GM18868 (cell line): ENCODE measurements at regions not wholly inside any gene's neighbourhood (a gene's known extent, or its start where the extent isn't known, plus 50 kb on each side); places are given as distances from the start of the nearest gene placed in this dataset.

Experiments used
- ATAC-seq: cut with Tn5 transposase; IDR thresholded peaks from one replicate; pipeline ENCODE4 v1.9.1; 2021; ENCODE audit warnings: mild to moderate bottlenecking, moderate library complexity; ENCODE audit not compliant: unreplicated experiment

DNA sequence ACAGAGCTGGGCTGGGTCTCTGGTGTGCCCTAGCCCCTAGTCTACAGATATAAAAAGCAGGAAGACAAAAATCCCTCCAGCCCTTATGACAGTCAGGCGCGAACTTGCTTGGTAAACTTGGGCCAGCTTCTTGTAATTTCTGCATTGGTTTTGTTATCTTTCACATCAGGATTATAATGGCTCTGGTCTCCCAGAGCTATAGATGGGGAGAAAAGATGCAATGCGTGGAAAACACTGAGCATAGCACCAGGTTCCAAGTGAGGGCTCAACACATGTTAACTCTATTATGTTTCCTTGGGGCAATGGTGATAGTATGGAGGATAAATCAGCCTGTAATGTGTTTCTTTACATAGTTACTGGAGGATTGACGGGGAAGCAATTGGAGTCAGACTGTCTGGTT lies 246.8 kb upstream of the KCNG1 start:
- no peak for ATAC-seq

DNA sequence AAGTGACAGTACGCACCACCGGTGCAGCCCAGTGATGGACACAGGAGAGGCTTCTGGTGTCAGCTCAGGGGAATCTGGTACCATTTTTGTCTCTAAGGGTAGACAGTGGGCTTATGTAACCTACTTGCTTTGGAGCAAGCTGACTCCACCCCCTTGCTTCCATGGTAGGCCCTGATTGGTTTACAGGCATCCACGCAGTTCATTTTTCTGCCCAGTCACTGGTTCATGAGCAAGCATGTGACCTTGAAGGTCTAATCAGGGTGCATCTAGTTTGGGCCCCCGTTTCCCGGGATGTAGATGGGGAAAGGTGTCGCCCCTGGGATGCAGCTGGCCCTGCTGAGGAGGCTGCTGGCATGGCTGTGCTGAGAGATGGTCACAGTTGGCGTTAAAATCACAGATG lies 244.8 kb upstream of the KCNG1 start:
- no peak for ATAC-seq

- no peak for ATAC-seq
These were observed 243.4 kb upstream of the KCNG1 start for GRCh38 chr20:51266353-51266752.

DNA sequence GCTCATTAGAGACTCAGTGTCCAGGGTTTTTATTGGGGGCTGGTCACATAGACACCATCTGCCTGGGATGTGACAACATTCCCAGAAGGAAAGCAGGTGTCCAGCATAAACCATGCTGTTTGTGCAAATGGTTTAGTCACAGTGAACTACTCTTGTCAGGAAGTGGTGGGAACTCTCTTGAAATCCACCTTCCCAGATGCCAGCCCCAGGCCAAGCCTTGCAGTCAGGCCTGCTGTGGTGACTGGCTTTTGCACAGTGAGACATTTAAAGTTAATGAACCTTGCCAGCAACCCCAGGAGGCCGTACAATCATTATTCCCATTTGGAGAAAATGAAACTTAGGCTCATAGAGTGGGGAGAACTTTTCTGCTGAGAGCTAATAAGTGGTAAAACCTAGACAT lies 242.5 kb upstream of the KCNG1 start:
- no peak for ATAC-seq

DNA sequence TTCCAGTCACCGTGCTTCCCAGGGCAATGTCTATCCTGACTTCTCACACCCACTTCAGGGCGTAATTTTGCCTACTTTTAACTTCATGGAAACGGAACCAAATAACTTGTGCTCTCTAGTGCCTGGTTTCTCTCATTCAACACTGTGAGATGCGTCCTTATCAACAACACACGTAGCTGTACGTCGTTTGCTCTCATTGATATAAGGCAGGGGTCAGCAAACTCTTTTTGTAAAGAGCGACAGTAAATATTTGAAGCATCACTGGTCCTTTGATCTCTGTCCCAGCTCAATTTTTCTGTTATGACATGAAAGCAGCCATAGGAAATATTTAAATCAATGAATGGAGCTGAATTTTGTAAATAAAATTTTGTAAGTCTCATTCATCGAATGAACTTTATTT lies 239.3 kb upstream of the KCNG1 start:
- no peak for ATAC-seq

DNA sequence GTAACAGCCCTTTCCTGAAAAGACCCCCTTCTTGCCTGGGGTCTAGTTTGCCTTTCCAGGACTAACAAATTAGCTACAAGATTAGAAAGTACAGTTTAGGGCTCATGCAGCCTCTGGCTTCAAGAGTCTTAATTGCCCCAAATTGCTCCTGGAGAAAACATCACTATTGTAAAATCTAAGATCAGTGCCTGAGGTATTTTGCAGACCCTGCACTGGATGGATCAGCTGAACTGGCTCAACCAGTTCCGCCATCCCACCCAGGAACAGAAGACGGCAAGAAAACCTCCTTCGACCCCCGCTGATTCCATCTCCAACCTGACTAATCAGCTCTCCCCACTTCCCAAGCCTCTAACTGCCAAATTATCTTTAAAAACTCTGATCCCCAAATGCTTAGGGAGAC lies 236.5 kb upstream of the KCNG1 start:
- no peak for ATAC-seq

- no peak for ATAC-seq
These were observed 235.8 kb upstream of the KCNG1 start for GRCh38 chr20:51258582-51259165.

DNA sequence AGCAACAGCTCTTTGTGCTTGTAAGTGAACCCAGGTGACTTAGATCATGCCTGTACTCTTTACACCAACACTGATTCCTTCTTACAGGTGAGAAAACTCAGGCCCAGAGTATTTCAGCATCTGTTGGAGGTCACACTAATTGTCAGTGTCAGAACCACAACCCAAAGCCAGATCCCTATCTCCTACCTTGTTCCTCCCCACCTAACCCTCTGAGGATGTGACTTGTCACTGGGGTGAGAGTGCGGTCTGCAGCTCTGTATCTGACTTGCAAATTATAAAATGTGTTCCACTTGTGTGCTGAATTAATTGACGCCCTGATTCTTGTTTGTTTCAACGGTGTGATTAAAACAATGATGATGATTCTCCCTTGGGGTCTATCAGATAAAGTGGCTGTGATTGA lies 232.5 kb upstream of the KCNG1 start:
- ATAC-seq: no peak

DNA sequence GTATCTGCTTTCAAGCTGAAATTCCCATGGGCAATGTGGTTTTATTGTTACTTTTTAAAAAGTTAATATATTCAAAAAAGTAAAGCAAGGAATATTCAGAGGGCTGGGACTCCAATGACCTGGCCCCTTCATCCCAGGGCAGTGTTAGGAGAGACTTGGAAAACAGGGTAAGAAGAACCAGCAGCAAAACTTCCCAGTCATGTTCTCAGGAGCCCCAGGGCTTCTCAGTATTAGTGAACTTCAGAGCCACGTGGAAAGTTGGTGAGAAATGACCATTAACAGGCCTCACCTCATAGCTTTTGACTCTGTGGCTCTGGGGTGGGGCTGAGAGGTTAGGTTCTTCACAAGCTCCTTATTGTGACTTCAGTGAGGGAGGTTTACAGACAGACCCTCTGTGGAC lies 230.4 kb upstream of the KCNG1 start:
- no peak for ATAC-seq

- ATAC-seq: no peak
These were observed 226.9 kb upstream of the KCNG1 start for GRCh38 chr20:51249781-51250180.

GRCh38 chr20:51249215-51249614 lies 226.3 kb upstream of the KCNG1 start:
- no peak for ATAC-seq

DNA sequence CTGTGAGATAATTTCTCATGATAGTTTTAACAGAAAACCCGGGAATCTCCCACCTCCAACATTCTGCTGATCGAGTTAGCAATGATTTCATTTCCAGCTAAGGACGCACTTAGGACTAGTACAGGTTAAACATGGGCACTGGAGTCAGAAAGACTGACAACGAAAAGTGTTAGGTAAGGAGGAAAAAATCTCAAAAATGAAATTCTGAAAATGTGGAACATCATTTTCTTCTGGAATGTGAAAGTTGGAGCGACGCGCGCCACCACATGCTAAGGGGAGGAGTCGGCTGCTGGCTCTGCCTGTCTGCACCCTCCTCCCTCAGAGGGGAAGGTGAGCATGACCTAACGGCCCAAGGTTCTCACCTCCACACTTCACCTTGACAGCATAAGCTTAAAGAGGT lies 221.6 kb upstream of the KCNG1 start:
- no peak for ATAC-seq

- no peak for ATAC-seq
These were observed 215.9 kb upstream of the KCNG1 start for GRCh38 chr20:51238675-51239305.

DNA sequence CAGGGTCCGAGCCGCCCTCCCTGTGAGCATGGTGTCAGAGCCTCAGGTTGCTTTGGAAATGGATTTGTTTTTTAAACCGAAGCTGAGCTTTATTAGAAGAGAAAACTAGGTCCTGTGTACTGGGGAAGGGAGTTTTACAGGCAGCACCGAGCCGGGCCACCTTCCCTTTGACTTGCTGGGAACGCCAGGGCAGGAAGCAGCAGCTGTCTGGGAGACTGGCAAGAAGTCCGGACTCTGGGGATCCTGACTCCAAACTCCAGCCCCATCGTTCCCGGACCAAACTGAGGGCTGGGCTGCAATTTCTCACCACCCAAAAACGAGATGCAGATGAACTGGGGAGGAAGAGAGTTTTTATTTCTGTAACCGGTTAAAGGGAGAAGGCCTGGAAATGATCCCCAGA lies 214.9 kb upstream of the KCNG1 start:
- ATAC-seq: no peak

DNA sequence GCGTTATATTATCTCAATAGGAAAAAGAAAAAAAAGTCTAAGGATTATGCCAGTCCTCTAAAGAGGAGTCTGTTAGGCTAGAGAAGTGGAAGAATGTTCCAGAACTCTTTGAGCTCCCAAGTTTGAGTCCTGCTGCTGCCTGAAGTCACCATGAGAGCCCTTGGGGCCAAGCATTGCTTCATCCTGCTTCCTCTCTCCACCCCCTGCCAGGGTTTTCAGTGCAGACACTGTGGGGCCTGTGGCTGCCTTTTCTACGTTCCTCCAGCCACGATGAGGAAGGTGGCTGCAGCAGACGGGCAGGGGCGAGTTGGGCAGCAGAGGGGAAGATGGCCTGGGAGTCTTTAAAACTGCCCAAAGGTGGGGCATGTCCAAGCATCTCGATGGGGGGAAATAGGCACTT lies 214.4 kb upstream of the KCNG1 start:
- ATAC-seq: no peak

DNA sequence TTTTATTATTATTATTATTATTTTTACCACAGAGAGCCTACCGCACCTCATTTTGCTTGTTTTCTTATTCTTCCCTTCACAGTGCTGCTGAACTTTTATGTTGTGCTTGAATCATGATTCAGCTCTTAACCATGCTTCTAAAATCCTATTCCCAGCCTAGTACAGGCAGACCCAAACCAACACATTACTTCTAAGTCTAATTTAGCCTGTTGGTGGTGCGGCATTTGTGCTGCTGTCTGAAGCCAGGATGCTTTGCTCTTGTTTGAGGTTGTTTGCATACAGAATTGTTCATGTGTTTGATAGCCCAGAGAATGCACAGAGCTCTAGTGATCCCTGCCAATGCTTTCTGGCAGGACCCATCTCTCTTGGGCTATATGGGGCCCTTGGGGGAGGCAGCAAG lies 213.5 kb upstream of the KCNG1 start:
- no peak for ATAC-seq

DNA sequence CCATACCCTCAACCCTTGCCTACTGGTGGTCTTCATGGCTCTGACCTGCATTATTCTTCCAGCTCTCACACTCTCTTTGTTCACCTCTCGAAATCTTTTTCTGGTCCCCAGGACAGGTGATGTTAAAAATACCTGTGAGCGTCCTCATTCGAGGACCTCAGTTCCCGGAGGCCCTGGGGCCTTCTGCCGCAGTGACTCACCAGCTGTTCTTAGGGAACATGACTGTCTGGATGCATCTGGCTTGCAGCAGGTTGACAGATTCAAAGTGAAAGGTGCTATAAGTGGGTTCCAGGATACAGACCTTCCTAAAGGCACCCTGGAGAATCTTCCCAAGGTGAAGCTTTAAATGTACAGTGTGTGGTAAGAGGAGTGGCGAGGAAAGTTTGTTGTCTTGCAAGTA lies 210.4 kb upstream of the KCNG1 start:
- ATAC-seq: no peak

GRCh38 chr20:51230727-51231126 lies 207.8 kb upstream of the KCNG1 start:
- ATAC-seq: no peak

DNA sequence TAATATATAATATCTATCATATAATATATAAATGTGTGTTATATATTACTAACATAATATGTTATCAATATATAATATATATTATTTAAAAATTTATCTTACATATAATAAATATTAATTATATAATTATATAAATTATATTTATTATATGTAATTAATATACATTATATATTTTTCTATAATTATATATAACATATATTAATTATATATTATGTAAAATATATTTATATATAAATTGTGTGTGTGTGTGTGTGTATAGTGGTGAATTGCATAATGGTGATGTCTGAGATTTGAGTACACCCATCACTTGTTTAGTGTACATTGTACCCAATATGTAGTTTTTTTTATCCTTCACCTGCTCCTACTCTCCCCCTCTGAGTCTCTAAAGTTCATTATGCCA lies 205.9 kb upstream of the KCNG1 start:
- ATAC-seq: no peak

GRCh38 chr20:51227744-51228143 lies 204.8 kb upstream of the KCNG1 start:
- ATAC-seq: no peak

- no peak for ATAC-seq
These were observed 200.3 kb upstream of the KCNG1 start for GRCh38 chr20:51223183-51223720.

DNA sequence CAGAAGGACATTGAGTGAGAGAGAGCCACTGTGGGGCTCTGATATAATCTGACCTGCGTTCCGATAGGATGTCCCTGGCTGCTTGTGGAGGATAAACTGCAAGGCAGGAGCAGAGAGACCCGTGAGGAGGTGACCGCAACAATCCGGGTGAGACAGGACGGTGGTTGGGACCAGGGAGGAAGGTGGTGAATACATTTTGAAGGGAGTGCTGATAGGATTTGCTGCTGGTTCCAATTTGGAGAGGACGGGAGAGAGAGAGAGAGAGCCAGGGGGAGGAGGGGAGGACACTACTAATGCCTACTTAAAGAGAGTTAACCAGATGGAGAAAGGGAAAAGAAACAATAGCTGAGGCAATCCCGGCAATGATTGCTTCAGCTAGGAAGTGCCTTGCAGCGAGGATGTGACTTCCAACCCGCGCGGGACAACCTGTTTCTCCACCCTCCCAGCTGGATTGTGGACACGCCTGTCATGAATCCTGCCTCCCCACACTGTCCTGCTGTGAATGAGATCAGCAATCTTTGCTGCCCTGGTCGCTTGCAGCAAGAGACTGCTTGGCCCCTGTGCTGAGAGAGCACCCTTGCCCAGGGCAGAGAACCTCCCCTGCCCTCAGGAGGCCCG lies 199.0 kb upstream of the KCNG1 start:
- ATAC-seq: no peak

GRCh38 chr20:51221103-51221502 lies 198.2 kb upstream of the KCNG1 start:
- ATAC-seq: no peak
